ENCODE measurements at regions not wholly inside any gene's neighbourhood (a gene's known extent, or its start where the extent isn't known, plus 50 kb on each side); places are given as distances from the start of the nearest gene placed in this dataset.

- no peak overlapping the region for H3K27ac ChIP-seq (ENCODE audit: low read length)
- DNase-seq = no peak
- H3K4me1 ChIP-seq (ENCODE audit: low read length) = no peaks in the 10 kb centered on the region
- no peak overlapping the region for H3K4me3 ChIP-seq (ENCODE audit: low read length)
- H3K9me2 ChIP-seq (replicated peaks; ENCODE audit: insufficient read depth, low read length) = no peaks in the 10 kb centered on the region
- no peak overlapping the region for H3K9ac ChIP-seq (ENCODE audit: low read length)
- H3K79me2 ChIP-seq (ENCODE audit: low read length) = no peaks in the 10 kb centered on the region
- H3K36me3 ChIP-seq (replicated peaks; ENCODE audit: insufficient read depth, low read length) = no peaks in the 10 kb centered on the region
- H2AFZ ChIP-seq (ENCODE audit: low read length) = no peak overlapping the region
- H3K27me3 ChIP-seq (replicated peaks; ENCODE audit: insufficient read depth, low read length) = no peaks in the 10 kb centered on the region
- H4K20me1 ChIP-seq (ENCODE audit: insufficient read depth, low read length) = no peaks in the 10 kb centered on the region
- H3F3A ChIP-seq (ENCODE audit: insufficient read depth, low read length) = no peaks in the 10 kb centered on the region
- H3K4me2 ChIP-seq (ENCODE audit: low read depth, low read length) = no peak overlapping the region
- no peaks in the 10 kb centered on the region for H3K9me3 ChIP-seq (replicated peaks; ENCODE audit: insufficient read depth, low read length)
- TF ChIP-seq EZH2phosphoT487 (IDR thresholded peaks at IDR 0.05; ENCODE audit: low read length) (no peak), CTCF (IDR thresholded peaks at IDR 0.05; ENCODE audit: low read length) (no peak), EZH2 (optimal IDR thresholded peaks at IDR 0.05; ENCODE audit: low read depth, low read length) (no peak)
These were observed 58.2 kb downstream of the GADD45G start for GRCh38 chr9:89662718-89663613.

- Histone ChIP-seq H3K27me3 (replicated peaks; ENCODE audit: insufficient read depth, low read length) (no peaks in the 10 kb centered on the region), H3K4me3 (ENCODE audit: low read length) (no peak overlapping the region), H3K4me2 (ENCODE audit: low read depth, low read length) (no peak overlapping the region), H3K9ac (ENCODE audit: low read length) (no peak overlapping the region), H3K4me1 (ENCODE audit: low read length) (no peaks in the 10 kb centered on the region), H3K9me2 (replicated peaks; ENCODE audit: insufficient read depth, low read length) (no peaks in the 10 kb centered on the region), H2AFZ (ENCODE audit: low read length) (no peak overlapping the region), H3F3A (ENCODE audit: insufficient read depth, low read length) (no peaks in the 10 kb centered on the region), H3K36me3 (replicated peaks; ENCODE audit: insufficient read depth, low read length) (no peaks in the 10 kb centered on the region), H4K20me1 (ENCODE audit: insufficient read depth, low read length) (no peaks in the 10 kb centered on the region), H3K27ac (ENCODE audit: low read length) (no peak overlapping the region), H3K9me3 (replicated peaks; ENCODE audit: insufficient read depth, low read length) (no peaks in the 10 kb centered on the region), H3K79me2 (ENCODE audit: low read length) (no peaks in the 10 kb centered on the region)
- TF ChIP-seq EZH2phosphoT487 (IDR thresholded peaks at IDR 0.05; ENCODE audit: low read length) = no peak
- TF ChIP-seq CTCF (IDR thresholded peaks at IDR 0.05; ENCODE audit: low read length) = no peak
- no peak for TF ChIP-seq EZH2 (optimal IDR thresholded peaks at IDR 0.05; ENCODE audit: low read depth, low read length)
- no peak for DNase-seq
These were observed 58.8 kb downstream of the GADD45G start for GRCh38 chr9:89663614-89663970.

GRCh38 chr9:89664010-89664409 lies 59.2 kb downstream of the GADD45G start:
- Histone ChIP-seq H2AFZ (ENCODE audit: low read length) (no peak overlapping the region), H3K4me1 (ENCODE audit: low read length) (no peaks in the 10 kb centered on the region), H3K27ac (ENCODE audit: low read length) (no peak overlapping the region), H3F3A (ENCODE audit: insufficient read depth, low read length) (no peaks in the 10 kb centered on the region), H3K9ac (ENCODE audit: low read length) (no peak overlapping the region), H3K36me3 (replicated peaks; ENCODE audit: insufficient read depth, low read length) (no peaks in the 10 kb centered on the region), H3K4me3 (ENCODE audit: low read length) (no peak overlapping the region), H3K9me2 (replicated peaks; ENCODE audit: insufficient read depth, low read length) (no peaks in the 10 kb centered on the region), H4K20me1 (ENCODE audit: insufficient read depth, low read length) (no peaks in the 10 kb centered on the region), H3K4me2 (ENCODE audit: low read depth, low read length) (no peak overlapping the region), H3K9me3 (replicated peaks; ENCODE audit: insufficient read depth, low read length) (no peaks in the 10 kb centered on the region), H3K27me3 (replicated peaks; ENCODE audit: insufficient read depth, low read length) (no peaks in the 10 kb centered on the region), H3K79me2 (ENCODE audit: low read length) (no peaks in the 10 kb centered on the region)
- no peak for TF ChIP-seq EZH2 (optimal IDR thresholded peaks at IDR 0.05; ENCODE audit: low read depth, low read length)
- no peak for TF ChIP-seq CTCF (IDR thresholded peaks at IDR 0.05; ENCODE audit: low read length)
- no peak for TF ChIP-seq EZH2phosphoT487 (IDR thresholded peaks at IDR 0.05; ENCODE audit: low read length)
- DNase-seq = no peak
